GM19324 (cell line): ENCODE measurements at regions not wholly inside any gene's neighbourhood (a gene's known extent, or its start where the extent isn't known, plus 50 kb on each side); places are given as distances from the start of the nearest gene placed in this dataset.

ENCODE experiments used
- ATAC-seq: cut with Tn5 transposase; IDR thresholded peaks from one replicate; pipeline ENCODE4 v1.9.1; 2021; ENCODE audit warnings: mild to moderate bottlenecking, moderate library complexity; ENCODE audit not compliant: unreplicated experiment, low FRiP score

GRCh38 chrX:65034668-65035445 is 58.6 kb upstream of the ZC4H2 start, which contains the start of gene ZC3H12B:
Gene ZC3H12B, plus strand, starts transcription at chrX:65034826.
- ATAC-seq: peak; percentile 97

- no peak for ATAC-seq
Observed at GRCh38 chrX:65034292-65034667, 58.0 kb upstream of the ZC4H2 start.
